ENCODE measurements at regions not wholly inside any gene's neighbourhood (a gene's known extent, or its start where the extent isn't known, plus 50 kb on each side); places are given as distances from the start of the nearest gene placed in this dataset.

- TF ChIP-seq CTCF (IDR thresholded peaks at IDR 0.05; ENCODE audit: low read depth, low read length, missing control alignments), result no peak
- in situ Hi-C loops (cut with HindIII; ENCODE audit: low sequenced_read_pairs), result no loop called here
- no peak overlapping the region for H3K4me3 ChIP-seq (ENCODE audit: low read depth, low read length)
- no peak for DNase-seq (ENCODE audit: low read depth)
These were observed 165.6 kb upstream of the TMCC3 start for GRCh38 chr12:94815958-94816357.

DNA sequence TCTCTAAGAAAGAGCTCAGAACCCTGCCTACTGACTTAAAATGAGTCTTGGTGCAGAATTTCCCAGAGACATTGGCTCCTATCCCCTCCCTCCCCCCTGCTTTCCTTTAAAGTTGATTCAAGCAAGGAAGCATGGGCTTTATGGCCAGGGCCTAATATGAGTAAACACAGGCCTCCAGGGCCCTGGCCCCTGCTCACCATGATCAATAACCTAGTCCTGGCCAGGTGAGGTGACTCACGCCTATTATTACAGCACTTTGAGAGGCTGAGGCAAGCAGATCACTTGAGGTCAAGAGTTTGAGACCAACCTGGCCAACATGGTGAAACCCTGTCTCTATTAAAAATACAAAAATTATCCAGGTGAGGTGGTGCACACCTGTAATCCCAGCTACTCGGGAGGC is 165.1 kb upstream of the TMCC3 start:
- no peak for DNase-seq (ENCODE audit: low read depth)
- no peak overlapping the region for H3K4me3 ChIP-seq (ENCODE audit: low read depth, low read length)
- in situ Hi-C loops (cut with HindIII; ENCODE audit: low sequenced_read_pairs), result no loop called here
- TF ChIP-seq CTCF (IDR thresholded peaks at IDR 0.05; ENCODE audit: low read depth, low read length, missing control alignments), result no peak

DNA sequence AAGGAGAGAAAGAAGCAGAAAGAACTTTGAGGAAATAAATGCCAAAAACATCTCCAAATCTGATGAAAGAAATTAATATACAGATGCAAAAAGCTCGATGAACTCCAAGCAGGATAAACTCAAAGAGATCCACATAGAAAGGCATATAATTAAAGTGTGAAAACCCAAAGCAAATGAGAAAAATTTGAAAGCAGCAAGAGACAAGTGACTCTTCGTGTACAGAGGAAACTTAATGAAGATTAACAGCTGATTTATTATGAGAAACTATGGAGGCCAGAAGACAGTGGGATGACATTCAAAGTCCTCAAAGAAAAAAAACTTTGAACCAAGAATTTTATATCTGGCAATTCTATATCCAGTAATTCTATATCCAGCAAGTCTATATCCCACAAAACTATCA is 163.0 kb upstream of the TMCC3 start:
- H3K4me3 ChIP-seq (ENCODE audit: low read depth, low read length), result no peak overlapping the region
- no peak for TF ChIP-seq CTCF (IDR thresholded peaks at IDR 0.05; ENCODE audit: low read depth, low read length, missing control alignments)
- in situ Hi-C loops (cut with HindIII; ENCODE audit: low sequenced_read_pairs), result no loop called here
- DNase-seq (ENCODE audit: low read depth), result no peak

DNA sequence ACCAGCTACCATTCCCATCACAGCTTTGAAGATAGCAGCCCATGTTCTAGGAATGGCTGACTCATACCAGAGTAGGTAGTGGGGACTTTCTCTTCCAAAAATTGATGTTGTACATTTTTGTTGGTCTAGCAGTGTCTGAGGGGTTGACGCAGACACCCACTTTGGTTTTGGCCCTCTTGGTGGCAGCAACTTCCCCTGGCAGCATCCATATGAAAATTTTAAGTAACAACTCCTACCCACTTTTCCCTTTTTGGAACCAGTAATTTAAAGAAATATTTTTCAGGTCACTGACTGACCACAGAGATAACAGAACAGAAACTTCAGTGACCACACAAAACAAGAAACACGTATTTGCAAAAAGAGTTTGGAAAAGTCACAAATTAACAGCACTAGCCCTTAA is 162.0 kb upstream of the TMCC3 start:
- TF ChIP-seq CTCF (IDR thresholded peaks at IDR 0.05; ENCODE audit: low read depth, low read length, missing control alignments), result no peak
- in situ Hi-C loops (cut with HindIII; ENCODE audit: low sequenced_read_pairs), result no loop called here
- no peak overlapping the region for H3K4me3 ChIP-seq (ENCODE audit: low read depth, low read length)
- no peak for DNase-seq (ENCODE audit: low read depth)

GRCh38 chr12:94811611-94812010 is 161.3 kb upstream of the TMCC3 start:
- in situ Hi-C loops (cut with HindIII; ENCODE audit: low sequenced_read_pairs), result no loop called here
- H3K4me3 ChIP-seq (ENCODE audit: low read depth, low read length), result no peak overlapping the region
- no peak for DNase-seq (ENCODE audit: low read depth)
- TF ChIP-seq CTCF (IDR thresholded peaks at IDR 0.05; ENCODE audit: low read depth, low read length, missing control alignments), result no peak

GRCh38 chr12:94807951-94808350 is 157.6 kb upstream of the TMCC3 start:
- TF ChIP-seq CTCF (IDR thresholded peaks at IDR 0.05; ENCODE audit: low read depth, low read length, missing control alignments), result no peak
- in situ Hi-C loops (cut with HindIII; ENCODE audit: low sequenced_read_pairs), result no loop called here
- DNase-seq (ENCODE audit: low read depth), result no peak
- no peak overlapping the region for H3K4me3 ChIP-seq (ENCODE audit: low read depth, low read length)

DNA sequence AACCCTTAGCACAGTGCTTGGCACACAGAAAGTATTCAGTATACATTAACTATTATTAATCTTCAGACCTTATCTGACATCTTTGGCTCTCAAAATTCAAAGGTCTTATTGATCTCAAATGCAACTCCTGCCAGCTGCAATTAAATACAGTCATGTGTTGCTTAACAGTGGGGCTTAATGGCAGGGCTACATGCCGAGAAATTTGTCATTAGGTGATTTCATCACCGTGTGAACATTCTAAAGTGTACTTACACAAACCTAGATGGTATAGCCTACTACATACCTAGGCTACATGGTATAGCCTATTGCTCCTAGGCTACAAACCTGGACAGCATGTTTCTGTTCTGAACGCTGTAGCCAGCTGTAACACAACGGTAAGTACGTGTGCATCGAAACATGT is 156.3 kb upstream of the TMCC3 start:
- no peak for TF ChIP-seq CTCF (IDR thresholded peaks at IDR 0.05; ENCODE audit: low read depth, low read length, missing control alignments)

More for the DNA sequence above, 156.3 kb upstream of the TMCC3 start:
- in situ Hi-C loops (cut with HindIII; ENCODE audit: low sequenced_read_pairs), result no loop called here
- no peak overlapping the region for H3K4me3 ChIP-seq (ENCODE audit: low read depth, low read length)
- DNase-seq (ENCODE audit: low read depth), result no peak

All from astrocyte of the cerebellum (primary cell).